Epidermal melanocyte (primary cell): ENCODE measurements at regions not wholly inside any gene's neighbourhood (a gene's known extent, or its start where the extent isn't known, plus 50 kb on each side); places are given as distances from the start of the nearest gene placed in this dataset.
"Not testable (repeated sequence)": the region's sequence is repeated elsewhere in the genome, so short reads cannot be mapped to it uniquely, and the experiment has no call there.

Source experiments
- DNase-seq: peaks from one replicate; pipeline ENCODE4 v3.0.0; 2011; ENCODE audit warnings: low spot score; ENCODE audit not compliant: insufficient read length

GRCh38 chr14:19052977-19053376 lies 85.7 kb downstream of the POTEM start:
- not testable (repeated sequence) for DNase-seq

- DNase-seq: not testable (repeated sequence)
Observed at GRCh38 chr14:19053426-19054050, 86.3 kb downstream of the POTEM start.

GRCh38 chr14:19054108-19054721 lies 87.0 kb downstream of the POTEM start:
- not testable (repeated sequence) for DNase-seq

DNA sequence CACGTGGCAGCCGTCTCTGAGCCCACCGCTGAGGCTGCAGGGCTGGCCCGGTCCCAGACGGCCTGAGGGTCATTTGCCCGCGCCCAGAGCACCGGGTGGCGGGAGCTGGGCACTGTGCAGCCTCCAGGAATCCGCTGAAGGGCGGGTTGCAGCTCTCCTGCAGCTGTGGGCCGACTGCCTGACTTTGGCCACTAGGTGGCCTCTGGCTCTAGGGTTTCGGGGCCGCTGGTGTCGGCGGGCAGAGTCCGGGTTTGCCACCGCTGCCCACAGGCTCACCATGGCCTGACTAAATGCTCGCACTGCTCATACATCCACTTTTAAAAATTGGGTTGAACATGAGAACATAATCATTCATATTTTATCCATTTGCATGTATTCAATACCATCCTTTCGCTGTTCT lies 87.7 kb downstream of the POTEM start:
- not testable (repeated sequence) for DNase-seq

DNA sequence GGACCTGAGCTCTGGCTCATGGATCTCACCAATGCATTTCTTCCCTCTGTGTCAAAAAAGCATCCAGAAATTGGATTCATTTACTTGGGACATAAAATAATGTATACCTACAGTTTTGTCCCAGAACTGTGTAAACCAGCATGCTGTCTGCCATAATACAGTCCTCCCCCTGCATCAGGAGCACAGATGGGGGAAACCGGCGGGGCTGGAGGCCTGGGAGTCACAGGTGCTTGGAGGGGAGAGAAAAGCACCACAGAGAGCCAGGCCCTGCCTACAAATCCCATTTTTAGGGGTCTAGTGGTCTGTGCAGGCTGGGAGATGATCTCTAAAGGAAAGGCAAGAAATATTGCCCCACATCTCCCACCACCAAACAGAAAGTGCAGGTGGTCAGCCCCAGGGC lies 91.8 kb downstream of the POTEM start:
- not testable (repeated sequence) for DNase-seq

DNA sequence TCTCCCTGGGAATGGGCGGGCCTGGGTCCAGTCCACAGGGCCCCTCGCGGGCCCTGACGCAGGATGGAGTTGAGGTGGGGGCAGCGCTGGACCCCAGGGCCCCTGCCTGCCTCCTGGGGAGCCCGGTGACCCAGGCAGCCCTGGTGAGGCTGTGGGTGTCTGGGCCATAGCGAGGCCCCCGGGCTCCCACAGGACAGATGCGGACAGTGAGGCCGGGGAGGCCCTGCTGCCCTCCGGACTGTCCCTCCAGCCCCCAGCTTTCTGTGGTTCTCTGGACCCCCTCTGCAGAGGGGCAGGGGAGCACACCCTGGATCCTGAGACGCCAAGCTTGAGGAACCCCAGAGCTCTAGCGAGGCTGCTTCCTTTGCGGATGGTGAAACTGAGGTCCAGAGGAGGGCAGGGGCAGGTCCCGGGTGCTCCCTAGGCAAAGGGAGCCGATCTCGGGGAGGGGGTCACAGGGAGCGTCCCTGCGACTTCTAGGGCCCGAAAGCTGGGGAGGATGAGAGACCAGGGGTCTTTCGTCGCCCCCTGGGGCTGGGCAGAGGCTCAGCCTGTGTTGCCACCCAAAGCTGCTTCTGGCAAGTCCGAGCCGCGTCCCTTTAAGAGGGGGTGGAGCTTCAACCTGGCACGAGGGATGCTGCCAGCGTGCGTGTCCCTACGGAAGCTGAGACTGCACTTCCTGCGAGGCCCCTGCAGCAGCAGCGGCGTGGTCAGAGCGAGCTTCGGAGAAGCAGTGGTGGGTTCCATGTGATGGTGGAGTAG lies 94.6 kb downstream of the POTEM start:
- not testable (repeated sequence) for DNase-seq

- DNase-seq: not testable (repeated sequence)
Observed at GRCh38 chr14:19068957-19069356, 101.7 kb downstream of the POTEM start.

DNA sequence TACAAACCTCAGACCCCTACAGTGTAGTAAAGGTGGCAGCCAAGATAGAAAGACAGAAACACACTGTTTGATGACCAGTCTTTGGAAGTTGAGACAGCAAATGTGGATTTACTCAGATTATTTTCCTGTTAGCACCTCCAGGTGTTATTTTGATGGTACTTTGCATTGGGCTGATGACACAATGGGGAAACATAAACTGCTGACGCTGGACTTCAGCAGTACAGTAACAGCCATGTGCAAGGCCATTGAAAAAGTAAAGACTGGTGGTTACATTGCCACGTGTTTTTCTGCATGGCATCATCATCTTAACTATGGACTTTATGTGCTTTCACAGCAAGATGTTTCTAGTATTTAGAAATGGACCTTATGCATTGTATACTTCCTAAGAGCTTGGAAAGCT lies 105.3 kb downstream of the POTEM start:
- DNase-seq: not testable (repeated sequence)

GRCh38 chr14:19088632-19089031 lies 121.4 kb downstream of the POTEM start:
- DNase-seq: not testable (repeated sequence)

GRCh38 chr14:19093227-19093626 lies 126.0 kb downstream of the POTEM start:
- not testable (repeated sequence) for DNase-seq

DNA sequence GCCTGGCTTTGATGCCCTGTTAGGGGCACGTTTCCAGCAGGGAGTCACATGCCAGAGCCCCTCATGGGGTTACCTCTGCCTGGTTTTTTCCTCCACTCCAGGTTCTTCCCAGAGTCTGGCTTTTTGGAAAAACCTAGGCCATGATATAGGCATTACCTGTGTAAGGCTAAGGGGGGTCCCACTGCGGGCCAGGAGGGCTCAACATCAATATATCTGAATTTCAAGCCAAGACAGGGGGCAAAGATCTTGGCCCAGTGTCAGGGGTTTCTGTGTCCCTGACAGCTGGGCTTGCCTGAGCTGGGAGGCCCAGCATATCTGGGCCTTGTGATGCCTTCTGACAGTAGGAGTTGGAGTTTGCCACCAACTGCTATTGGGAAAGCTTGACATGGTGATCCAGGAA lies 127.5 kb downstream of the POTEM start:
- not testable (repeated sequence) for DNase-seq

GRCh38 chr14:19095167-19095566 lies 127.9 kb downstream of the POTEM start:
- not testable (repeated sequence) for DNase-seq

- not testable (repeated sequence) for DNase-seq
Observed at GRCh38 chr14:19096467-19096866, 129.2 kb downstream of the POTEM start.

GRCh38 chr14:19096876-19097275 lies 129.6 kb downstream of the POTEM start:
- DNase-seq: not testable (repeated sequence)

- not testable (repeated sequence) for DNase-seq
Observed at GRCh38 chr14:19097306-19097705, 130.1 kb downstream of the POTEM start.

DNA sequence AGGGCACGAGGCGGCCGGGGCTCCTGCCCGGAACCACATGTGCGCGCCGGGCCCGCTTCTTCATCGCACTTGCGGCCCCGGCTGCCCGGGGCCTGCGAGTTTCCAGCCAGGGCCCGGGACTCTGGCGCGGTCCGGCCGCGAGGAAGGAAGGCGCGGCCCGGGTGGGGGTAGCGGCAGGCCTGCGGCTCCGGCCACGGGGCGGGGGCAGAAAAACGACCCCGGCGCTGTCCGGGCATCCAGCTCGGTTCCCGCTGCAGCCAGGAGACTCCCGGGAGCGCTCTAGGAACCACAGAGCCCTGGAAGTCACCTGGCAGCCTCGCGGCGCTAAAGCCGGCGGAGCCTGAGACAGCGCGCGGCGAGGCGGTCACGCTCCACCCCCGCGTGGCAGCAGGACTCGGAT lies 130.5 kb downstream of the POTEM start:
- not testable (repeated sequence) for DNase-seq

DNA sequence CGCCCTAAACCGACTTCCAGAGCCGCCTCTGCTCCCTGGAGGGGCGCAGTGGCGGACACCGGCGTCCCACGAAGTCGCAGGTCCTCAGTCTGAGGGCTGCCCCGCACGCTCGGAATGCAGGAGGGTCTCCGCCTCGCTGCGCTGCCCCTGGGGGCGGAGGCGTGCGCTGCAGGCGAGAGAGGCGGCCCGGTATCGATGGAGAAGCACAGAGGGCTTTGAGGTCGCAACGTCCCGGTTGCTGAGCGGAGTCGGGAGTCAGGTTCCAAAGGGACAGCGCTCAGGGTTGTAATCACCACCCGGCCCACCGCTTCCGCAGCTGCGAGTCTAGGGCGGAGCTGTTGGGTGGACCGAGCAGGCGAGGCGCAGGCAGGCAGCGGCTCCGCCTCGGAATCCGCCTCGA lies 131.0 kb downstream of the POTEM start:
- not testable (repeated sequence) for DNase-seq

GRCh38 chr14:19098732-19099131 lies 131.5 kb downstream of the POTEM start:
- DNase-seq: not testable (repeated sequence)

- not testable (repeated sequence) for DNase-seq
Observed at GRCh38 chr14:19099336-19099735, 132.1 kb downstream of the POTEM start.

DNA sequence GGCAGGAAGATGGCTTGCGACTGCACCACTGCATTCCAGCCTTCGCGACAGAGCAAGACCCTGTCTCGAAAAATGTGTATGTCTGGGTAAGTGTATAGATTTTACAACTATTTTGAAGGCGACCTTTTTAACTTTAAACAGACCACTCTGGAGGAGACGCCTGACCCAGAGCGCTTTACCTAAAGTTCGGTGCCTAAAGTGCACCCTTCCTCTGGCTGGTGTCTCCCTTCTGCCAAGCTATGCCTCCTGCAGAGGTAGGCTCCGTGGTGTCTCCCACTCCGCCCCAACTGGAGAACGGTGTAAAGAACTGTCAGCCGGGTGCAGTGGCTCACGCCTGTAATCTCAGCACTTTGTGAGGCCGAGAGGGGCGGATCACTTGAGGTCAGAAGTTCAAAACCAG lies 132.7 kb downstream of the POTEM start:
- not testable (repeated sequence) for DNase-seq

GRCh38 chr14:19105551-19105950 lies 138.3 kb downstream of the POTEM start:
- not testable (repeated sequence) for DNase-seq

GRCh38 chr14:19109887-19110286 lies 142.7 kb downstream of the POTEM start:
- DNase-seq: not testable (repeated sequence)
